ENCODE measurements at regions not wholly inside any gene's neighbourhood (a gene's known extent, or its start where the extent isn't known, plus 50 kb on each side); places are given as distances from the start of the nearest gene placed in this dataset.

- TF ChIP-seq CTCF (IDR thresholded peaks at IDR 0.05; ENCODE audit: low read length) (no peak), EZH2 (optimal IDR thresholded peaks at IDR 0.05; ENCODE audit: low read depth, low read length) (no peak)
These were observed 1147.1 kb downstream of the CNTNAP5 start for GRCh38 chr2:125172181-125172580.
